ENCODE measurements at regions not wholly inside any gene's neighbourhood (a gene's known extent, or its start where the extent isn't known, plus 50 kb on each side); places are given as distances from the start of the nearest gene placed in this dataset.

DNA sequence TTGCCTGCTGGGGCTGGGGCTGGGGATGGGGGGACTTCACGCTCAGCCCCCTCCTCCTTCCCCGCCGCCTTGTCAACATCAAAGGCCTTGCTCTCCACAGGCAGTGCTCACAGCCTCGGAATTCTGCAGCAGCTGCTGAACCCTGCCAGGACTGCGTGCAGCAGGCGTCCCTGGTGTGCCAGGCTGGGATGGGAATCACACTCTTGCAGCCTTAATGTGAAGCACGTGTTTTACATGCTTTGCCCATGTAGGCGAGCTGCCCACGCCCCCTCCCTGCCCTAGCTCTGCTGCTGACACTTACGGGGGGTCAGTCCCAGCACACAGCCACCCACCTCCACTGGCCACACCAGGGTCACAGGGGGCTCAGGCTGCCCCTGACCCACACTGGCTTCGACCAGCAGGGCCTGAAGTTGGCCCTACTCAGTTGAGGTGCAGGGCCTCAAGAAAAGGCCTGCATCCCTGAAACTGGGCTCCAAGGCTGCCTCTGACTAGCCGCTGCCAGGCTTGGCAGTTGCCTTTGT is 276.2 kb upstream of the RTL1 start:
- Histone ChIP-seq H4K20me1 (replicated peaks; ENCODE audit: control insufficient read depth, extremely low read depth, insufficient read depth, low read length) (no peaks in the 10 kb centered on the region), H3K27me3 (ENCODE audit: control insufficient read depth in 2 of 2, insufficient read depth in 2 of 2, low read length in 2 of 2) (no peaks in the 10 kb centered on the region), H3K36me3 (ENCODE audit: control insufficient read depth in 2 of 2, extremely low read depth in 1 of 2, insufficient read depth in 2 of 2, low read length in 2 of 2) (no peaks in the 10 kb centered on the region), H3K9ac (replicated peaks; ENCODE audit: extremely low read depth, insufficient read depth, low read length) (no peak overlapping the region), H2AFZ (ENCODE audit: low read depth, low read length) (no peak overlapping the region), H3K9me1 (replicated peaks; ENCODE audit: control insufficient read depth, extremely low read depth, insufficient read depth, low read length) (no peaks in the 10 kb centered on the region), H3K4me2 (ENCODE audit: insufficient read depth, low read length) (no peak overlapping the region), H3K27ac (ENCODE audit: insufficient read depth, low read depth, low read length) (no peak overlapping the region), H3K79me2 (ENCODE audit: control insufficient read depth, insufficient read depth, low read length) (no peaks in the 10 kb centered on the region), H3K4me3 (replicated peaks in 1 of 3; ENCODE audit: insufficient read depth in 1 of 3, low read depth in 1 of 3, low read length in 3 of 3) (no peak overlapping the region), H3K4me1 (ENCODE audit: control insufficient read depth, extremely low read depth, insufficient read depth, low read length) (no peaks in the 10 kb centered on the region), H3K9me3 (replicated peaks; ENCODE audit: control insufficient read depth, insufficient read depth, low read length) (no peaks in the 10 kb centered on the region)
- ChIA-PET CTCF (no interaction called here), POLR2A (interaction anchor here (0.5 kb wide), 1 partner anchor 510 kb away, joined by 3 read pairs; no protein-coding TSS in a partner anchor)
- FAIRE-seq: no peak
- dilution Hi-C loops (cut with MboI; ENCODE audit: extremely low pct_ligation_motif_present, low sequenced_read_pairs) (no loop called here), intact Hi-C loops (cut with micrococcal nuclease) (no loop called here)
- no peak for DNase-seq (ENCODE audit: low read depth, low spot score)
- TF ChIP-seq FOS (IDR thresholded peaks at IDR 0.05; ENCODE audit: borderline replicate concordance, insufficient read depth, low read length) (no peak), JUN (IDR thresholded peaks at IDR 0.05; ENCODE audit: borderline replicate concordance, insufficient read depth, insufficient read length, low read depth) (no peak), MYC (IDR thresholded peaks at IDR 0.05; ENCODE audit: low read depth, low read length) (no peak), GATA2 (IDR thresholded peaks at IDR 0.05; ENCODE audit: insufficient read depth, insufficient read length, low read depth, low read length) (no peak), EZH2 (IDR thresholded peaks at IDR 0.05; ENCODE audit: borderline replicate concordance, low read depth, low read length, severe bottlenecking) (no peak), POLR2A (IDR thresholded peaks at IDR 0.05; ENCODE audit: low read depth, low read length) (no peak), POLR2AphosphoS5 (IDR thresholded peaks at IDR 0.05; ENCODE audit: insufficient read depth, low read depth, low read length) (no peak)
- TF ChIP-seq, protein P1, sequence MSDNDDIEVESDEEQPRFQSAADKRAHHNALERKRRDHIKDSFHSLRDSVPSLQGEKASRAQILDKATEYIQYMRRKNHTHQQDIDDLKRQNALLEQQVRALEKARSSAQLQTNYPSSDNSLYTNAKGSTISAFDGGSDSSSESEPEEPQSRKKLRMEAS (IDR thresholded peaks at IDR 0.05; ENCODE audit: insufficient read depth, insufficient read length): no peak
- TF ChIP-seq, protein P2, sequence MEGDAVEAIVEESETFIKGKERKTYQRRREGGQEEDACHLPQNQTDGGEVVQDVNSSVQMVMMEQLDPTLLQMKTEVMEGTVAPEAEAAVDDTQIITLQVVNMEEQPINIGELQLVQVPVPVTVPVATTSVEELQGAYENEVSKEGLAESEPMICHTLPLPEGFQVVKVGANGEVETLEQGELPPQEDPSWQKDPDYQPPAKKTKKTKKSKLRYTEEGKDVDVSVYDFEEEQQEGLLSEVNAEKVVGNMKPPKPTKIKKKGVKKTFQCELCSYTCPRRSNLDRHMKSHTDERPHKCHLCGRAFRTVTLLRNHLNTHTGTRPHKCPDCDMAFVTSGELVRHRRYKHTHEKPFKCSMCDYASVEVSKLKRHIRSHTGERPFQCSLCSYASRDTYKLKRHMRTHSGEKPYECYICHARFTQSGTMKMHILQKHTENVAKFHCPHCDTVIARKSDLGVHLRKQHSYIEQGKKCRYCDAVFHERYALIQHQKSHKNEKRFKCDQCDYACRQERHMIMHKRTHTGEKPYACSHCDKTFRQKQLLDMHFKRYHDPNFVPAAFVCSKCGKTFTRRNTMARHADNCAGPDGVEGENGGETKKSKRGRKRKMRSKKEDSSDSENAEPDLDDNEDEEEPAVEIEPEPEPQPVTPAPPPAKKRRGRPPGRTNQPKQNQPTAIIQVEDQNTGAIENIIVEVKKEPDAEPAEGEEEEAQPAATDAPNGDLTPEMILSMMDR (IDR thresholded peaks at IDR 0.05; ENCODE audit: extremely low read depth in 1 of 2, insufficient read depth in 1 of 2, low read depth in 1 of 2, low read length in 2 of 2): no peak
- no TSS peak for BruUV-seq (replicated peaks)

Measured in endothelial cell of umbilical vein (primary cell).